DND-41 (cell line): ENCODE measurements at regions not wholly inside any gene's neighbourhood (a gene's known extent, or its start where the extent isn't known, plus 50 kb on each side); places are given as distances from the start of the nearest gene placed in this dataset.

Experiments used
- ATAC-seq: fragments of 200-7000 bp; cut with Tn5 transposase; 3 replicates; pipeline ENCODE4 v1.9.1; 2021; ENCODE audit warnings: low read depth; ENCODE audit not compliant: insufficient read depth
- DNase-seq: peaks from one replicate; pipeline ENCODE4 v3.0.0-alpha.2; 2020
- H2AFZ ChIP-seq: 2 replicates; pipeline ENCODE4 v1.6.0; 2012; ENCODE audit warnings: low read depth, low read length
- H3K27ac ChIP-seq: 2 replicates; pipeline ENCODE4 v1.5.1; 2012; ENCODE audit warnings: low read length, inconsistent platforms
- H3K27me3 ChIP-seq: fragments of 200-600 bp; sonication (generic); 2 replicates; pipeline ENCODE4 v1.6.0; 2012; ENCODE audit warnings: low read length, mild to moderate bottlenecking, inconsistent platforms; ENCODE audit not compliant: insufficient read depth, poor library complexity
- H3K36me3 ChIP-seq: 2 replicates; pipeline ENCODE4 v1.5.1; 2012; ENCODE audit warnings: low read length, inconsistent platforms; ENCODE audit not compliant: insufficient read depth
- H3K4me1 ChIP-seq: 2 replicates; pipeline ENCODE4 v1.5.1; 2012; ENCODE audit warnings: mild to moderate bottlenecking, low read length; ENCODE audit not compliant: insufficient read depth
- H3K4me2 ChIP-seq: 2 replicates; pipeline ENCODE4 v1.6.0; 2012; ENCODE audit warnings: mild to moderate bottlenecking, moderate library complexity, low read length, inconsistent platforms; ENCODE audit not compliant: insufficient read depth
- H3K4me3 ChIP-seq, 2 experiments: fragments of 200-600 bp in 1 of 2; shearing (Covaris generic) in 1 of 2; 2 replicates each; pipeline ENCODE4 v1.5.1; 2012 to 2016; ENCODE audit warnings: inconsistent platforms in 2 of 2, low read length in 2 of 2, mild to moderate bottlenecking in 2 of 2, low read depth in 1 of 2, moderate library complexity in 1 of 2
- H3K79me2 ChIP-seq: 2 replicates; pipeline ENCODE4 v1.6.0; 2012; ENCODE audit warnings: low read length, inconsistent platforms; ENCODE audit not compliant: insufficient read depth
- H3K9ac ChIP-seq: 2 replicates; pipeline ENCODE4 v1.6.0; 2012; ENCODE audit warnings: low read depth, mild to moderate bottlenecking, inconsistent platforms, low read length, moderate library complexity
- H3K9me3 ChIP-seq: 2 replicates; pipeline ENCODE4 v1.5.1; 2012; ENCODE audit warnings: low read length, moderate library complexity, mild to moderate bottlenecking, inconsistent platforms; ENCODE audit not compliant: insufficient read depth, severe bottlenecking
- H4K20me1 ChIP-seq: 2 replicates; pipeline ENCODE4 v1.6.0; 2012; ENCODE audit warnings: low read length; ENCODE audit not compliant: insufficient read depth
- EZH2 ChIP-seq: IDR thresholded peaks from 3 replicates; pipeline ENCODE4 v1.6.1; 2012; ENCODE audit warnings: borderline replicate concordance, low read depth, mild to moderate bottlenecking, moderate library complexity, low read length, inconsistent platforms; ENCODE audit not compliant: severe bottlenecking
- TF ChIP-seq, protein P1 (sequence below): IDR thresholded peaks from 2 replicates; pipeline ENCODE4 v1.5.1; 2012; ENCODE audit warnings: borderline replicate concordance, low read length, moderate library complexity, mild to moderate bottlenecking; ENCODE audit not compliant: poor library complexity, severe bottlenecking; ENCODE audit errors: extremely low read depth

DNA sequence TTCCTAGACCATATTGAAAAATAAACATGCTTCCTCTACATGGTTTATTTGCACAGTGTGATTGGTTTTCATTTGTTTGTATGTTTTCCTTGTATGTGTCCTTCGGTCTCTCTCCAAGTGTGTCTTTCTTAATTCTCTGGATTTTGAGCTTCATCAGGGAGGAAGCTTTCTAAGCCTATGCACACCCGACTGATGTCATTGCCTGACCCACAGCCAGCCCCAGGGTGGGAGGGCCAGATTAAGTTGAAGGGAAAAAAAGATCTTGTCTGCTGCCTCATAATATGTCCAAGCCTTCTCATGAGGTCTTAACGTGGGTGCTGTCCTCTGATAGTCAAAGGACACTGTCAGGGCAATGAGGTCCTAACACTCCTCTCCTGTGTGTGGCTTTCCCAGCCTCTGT is 115.2 kb downstream of the MARCHF4 start:
- Histone ChIP-seq H3K9ac (no peak overlapping the region), H3K27ac (no peak overlapping the region), H3K36me3 (no peaks in the 10 kb centered on the region), H3K4me3 (no peak overlapping the region), H3K4me1 (no peaks in the 10 kb centered on the region), H3K79me2 (no peaks in the 10 kb centered on the region), H3K27me3 (peaks cover 7% of the 10 kb centered on the region), H4K20me1 (no peaks in the 10 kb centered on the region), H3K9me3 (no peaks in the 10 kb centered on the region), H2AFZ (no peak overlapping the region), H3K4me2 (no peak overlapping the region)
- TF ChIP-seq EZH2, result no peak
- TF ChIP-seq, protein P1, sequence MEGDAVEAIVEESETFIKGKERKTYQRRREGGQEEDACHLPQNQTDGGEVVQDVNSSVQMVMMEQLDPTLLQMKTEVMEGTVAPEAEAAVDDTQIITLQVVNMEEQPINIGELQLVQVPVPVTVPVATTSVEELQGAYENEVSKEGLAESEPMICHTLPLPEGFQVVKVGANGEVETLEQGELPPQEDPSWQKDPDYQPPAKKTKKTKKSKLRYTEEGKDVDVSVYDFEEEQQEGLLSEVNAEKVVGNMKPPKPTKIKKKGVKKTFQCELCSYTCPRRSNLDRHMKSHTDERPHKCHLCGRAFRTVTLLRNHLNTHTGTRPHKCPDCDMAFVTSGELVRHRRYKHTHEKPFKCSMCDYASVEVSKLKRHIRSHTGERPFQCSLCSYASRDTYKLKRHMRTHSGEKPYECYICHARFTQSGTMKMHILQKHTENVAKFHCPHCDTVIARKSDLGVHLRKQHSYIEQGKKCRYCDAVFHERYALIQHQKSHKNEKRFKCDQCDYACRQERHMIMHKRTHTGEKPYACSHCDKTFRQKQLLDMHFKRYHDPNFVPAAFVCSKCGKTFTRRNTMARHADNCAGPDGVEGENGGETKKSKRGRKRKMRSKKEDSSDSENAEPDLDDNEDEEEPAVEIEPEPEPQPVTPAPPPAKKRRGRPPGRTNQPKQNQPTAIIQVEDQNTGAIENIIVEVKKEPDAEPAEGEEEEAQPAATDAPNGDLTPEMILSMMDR, result no peak
- DNase-seq (no peak), ATAC-seq (no peak)
